ENCODE measurements at regions not wholly inside any gene's neighbourhood (a gene's known extent, or its start where the extent isn't known, plus 50 kb on each side); places are given as distances from the start of the nearest gene placed in this dataset.

- TF ChIP-seq CTCF (IDR thresholded peaks at IDR 0.05) = no peak
- no peak for TF ChIP-seq ZFX (IDR thresholded peaks at IDR 0.05; ENCODE audit: borderline replicate concordance)
These were observed 68.5 kb upstream of the GATB start for GRCh38 chr4:151829309-151829708.

Measured in 22Rv1 (cell line).